HL-60/S4 treated with retinoic acid at 250 ng/mL for 4 days and 3 days (cell line): ENCODE measurements at regions not wholly inside any gene's neighbourhood (a gene's known extent, or its start where the extent isn't known, plus 50 kb on each side); places are given as distances from the start of the nearest gene placed in this dataset.
"Not testable (repeated sequence)": the region's sequence is repeated elsewhere in the genome, so short reads cannot be mapped to it uniquely, and the experiment has no call there.

Experiments used
- in situ Hi-C: fragments of 300-500 bp; cut with MboI; formaldehyde crosslinking; loops from 2 replicates; pipeline ENCODE4 v1.7.0; 2022; ENCODE audit warnings: low sequenced_read_pairs

- in situ Hi-C loops = no loop called here
Observed at GRCh38 chr7:118878336-118878735, 653.8 kb downstream of the ANKRD7 start.

GRCh38 chr7:118898284-118898683 is 673.8 kb downstream of the ANKRD7 start:
- in situ Hi-C loops = no loop called here

GRCh38 chr7:118902600-118902999 is 678.1 kb downstream of the ANKRD7 start:
- in situ Hi-C loops = no loop called here

- in situ Hi-C loops = no loop called here
Observed at GRCh38 chr7:118907911-118908527, 683.5 kb downstream of the ANKRD7 start.

- in situ Hi-C loops = not testable (repeated sequence)
Observed at GRCh38 chr7:118916120-118916519, 691.6 kb downstream of the ANKRD7 start.

GRCh38 chr7:118918556-118918955 is 694.1 kb downstream of the ANKRD7 start:
- in situ Hi-C loops = no loop called here

- in situ Hi-C loops = no loop called here
Observed at GRCh38 chr7:118938845-118939244, 714.3 kb downstream of the ANKRD7 start.

GRCh38 chr7:118944271-118944670 is 719.8 kb downstream of the ANKRD7 start:
- in situ Hi-C loops = no loop called here

- in situ Hi-C loops = no loop called here
Observed at GRCh38 chr7:118945911-118946682, 721.6 kb downstream of the ANKRD7 start.

GRCh38 chr7:118948508-118948907 is 724.0 kb downstream of the ANKRD7 start:
- in situ Hi-C loops = no loop called here

- in situ Hi-C loops = no loop called here
Observed at GRCh38 chr7:118949031-118949430, 724.5 kb downstream of the ANKRD7 start.

GRCh38 chr7:118956285-118956684 is 731.8 kb downstream of the ANKRD7 start:
- in situ Hi-C loops = not testable (repeated sequence)

GRCh38 chr7:118969370-118969769 is 744.9 kb downstream of the ANKRD7 start:
- in situ Hi-C loops = no loop called here

GRCh38 chr7:118971706-118972105 is 747.2 kb downstream of the ANKRD7 start:
- in situ Hi-C loops = no loop called here

GRCh38 chr7:118974836-118975235 is 750.3 kb downstream of the ANKRD7 start:
- in situ Hi-C loops = no loop called here

GRCh38 chr7:118995350-118995749 is 770.8 kb downstream of the ANKRD7 start:
- in situ Hi-C loops = no loop called here

GRCh38 chr7:119007236-119007635 is 782.7 kb downstream of the ANKRD7 start:
- in situ Hi-C loops = no loop called here

GRCh38 chr7:119010635-119011034 is 786.1 kb downstream of the ANKRD7 start:
- in situ Hi-C loops = no loop called here

GRCh38 chr7:119026391-119026790 is 801.9 kb downstream of the ANKRD7 start:
- in situ Hi-C loops = no loop called here

- in situ Hi-C loops = no loop called here
Observed at GRCh38 chr7:119028736-119029135, 804.2 kb downstream of the ANKRD7 start.

GRCh38 chr7:119032136-119032535 is 807.6 kb downstream of the ANKRD7 start:
- in situ Hi-C loops = not testable (repeated sequence)

GRCh38 chr7:119033641-119034040 is 809.1 kb downstream of the ANKRD7 start:
- in situ Hi-C loops = no loop called here
